AG04449 (cell line): ENCODE measurements at regions not wholly inside any gene's neighbourhood (a gene's known extent, or its start where the extent isn't known, plus 50 kb on each side); places are given as distances from the start of the nearest gene placed in this dataset.
"Not testable (repeated sequence)": the region's sequence is repeated elsewhere in the genome, so short reads cannot be mapped to it uniquely, and the experiment has no call there.

Source experiments
- CTCF ChIA-PET: fragments of 350-600 bp; formaldehyde crosslinking; extraction: SDS; loops from one replicate; lab custom pipeline; 2021; ENCODE audit warnings: antibody characterized with exemption; lab: Yijun Ruan, JAX
- POLR2A ChIA-PET: fragments of 400-600, 350-600 bp; formaldehyde crosslinking; extraction: SDS; loops from one replicate; lab custom pipeline; 2020; ENCODE audit warnings: antibody characterized with exemption, inconsistent platforms; lab: Yijun Ruan, JAX
- DNase-seq: peaks from one replicate; pipeline ENCODE4 v3.0.0-alpha.2; 2010; ENCODE audit warnings: low read depth, low spot score
- H3K4me3 ChIP-seq: 2 replicates; pipeline ENCODE4 v1.5.1; 2011; ENCODE audit warnings: low read depth, mild to moderate bottlenecking, control low read depth, low read length
- CTCF ChIP-seq: IDR thresholded peaks from one replicate; pipeline ENCODE4 v1.5.1; 2011; ENCODE audit warnings: mild to moderate bottlenecking, moderate library complexity, low read length, control low read depth, inconsistent platforms; ENCODE audit not compliant: insufficient read depth; ENCODE audit errors: missing control alignments

- ChIA-PET CTCF (no interaction called here), POLR2A (no interaction called here)
- no peak overlapping the region for H3K4me3 ChIP-seq
- TF ChIP-seq CTCF, result no peak
- DNase-seq, result no peak
These were observed 416.0 kb upstream of the TENM3 start for GRCh38 chr4:181827246-181827645.

GRCh38 chr4:181830404-181831035 is 412.7 kb upstream of the TENM3 start:
- no peak for DNase-seq
- ChIA-PET POLR2A (no interaction called here), CTCF (no interaction called here)
- no peak overlapping the region for H3K4me3 ChIP-seq
- TF ChIP-seq CTCF, result no peak

- CTCF ChIA-PET, result no interaction called here
- DNase-seq, result no peak
- H3K4me3 ChIP-seq, result no peak overlapping the region
- no peak for TF ChIP-seq CTCF
- POLR2A ChIA-PET, result no interaction called here
These were observed 409.1 kb upstream of the TENM3 start for GRCh38 chr4:181834071-181834470.

DNA sequence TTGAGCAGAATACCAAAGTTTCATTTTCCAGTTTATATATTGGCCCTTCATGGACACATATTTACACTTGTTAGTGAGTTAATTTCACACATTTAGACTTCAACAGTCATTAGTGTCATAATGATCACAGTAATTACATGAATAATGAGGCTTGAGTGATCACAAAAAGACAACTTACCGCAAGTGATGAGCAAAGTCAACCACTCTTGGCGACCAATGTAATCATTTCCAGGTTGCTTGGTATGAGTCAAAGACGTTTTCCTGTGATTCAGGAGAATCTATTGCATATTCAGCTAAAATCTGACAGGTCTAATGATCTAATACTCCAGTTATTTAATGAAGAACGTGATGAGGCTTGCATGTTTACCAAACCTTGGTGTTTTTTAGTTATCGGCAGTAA is 407.9 kb upstream of the TENM3 start:
- no peak for DNase-seq
- CTCF ChIA-PET, result no interaction called here
- TF ChIP-seq CTCF, result no peak
- no peak overlapping the region for H3K4me3 ChIP-seq
- POLR2A ChIA-PET, result no interaction called here

GRCh38 chr4:181838253-181838652 is 404.9 kb upstream of the TENM3 start:
- TF ChIP-seq CTCF, result no peak
- H3K4me3 ChIP-seq, result no peak overlapping the region
- no peak for DNase-seq
- ChIA-PET POLR2A (no interaction called here), CTCF (no interaction called here)

GRCh38 chr4:181843797-181844196 is 399.4 kb upstream of the TENM3 start:
- CTCF ChIA-PET, H3K4me3 ChIP-seq: not testable (repeated sequence)

DNA sequence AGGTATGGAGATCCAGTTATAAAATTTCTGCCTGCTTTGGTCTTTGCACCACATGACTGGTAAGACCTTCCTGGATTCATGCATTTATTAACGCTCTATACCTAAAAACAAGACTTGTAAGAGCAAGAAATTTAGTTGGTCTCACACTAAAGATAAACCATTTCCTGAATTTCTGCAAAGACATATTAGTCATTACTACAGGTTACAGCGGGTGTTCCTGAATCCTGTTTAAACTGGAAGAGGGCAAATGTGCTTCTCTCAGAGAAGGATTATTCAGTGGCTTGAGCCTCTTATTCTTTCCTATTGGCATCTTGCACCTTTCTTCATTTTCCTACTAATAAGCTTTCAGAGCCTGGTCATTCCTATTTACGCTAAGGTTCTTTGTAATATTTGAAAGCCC is 397.6 kb upstream of the TENM3 start:
- ChIA-PET CTCF (no interaction called here), POLR2A (no interaction called here)
- no peak for TF ChIP-seq CTCF
- H3K4me3 ChIP-seq, result no peak overlapping the region
- no peak for DNase-seq

More at GRCh38 chr4:181843797-181844196, 399.4 kb upstream of the TENM3 start:
- DNase-seq, POLR2A ChIA-PET: not testable (repeated sequence)
